Erythroblast (primary cell): ENCODE measurements at regions not wholly inside any gene's neighbourhood (a gene's known extent, or its start where the extent isn't known, plus 50 kb on each side); places are given as distances from the start of the nearest gene placed in this dataset.

ENCODE experiments used
- GATA1 ChIP-seq: IDR thresholded peaks from 2 replicates; pipeline ENCODE4 v1.6.1; 2011; ENCODE audit warnings: low read depth, mild to moderate bottlenecking, control low read depth, low read length, moderate library complexity
- POLR2A ChIP-seq: IDR thresholded peaks from 2 replicates; pipeline ENCODE4 v1.6.1; 2011; ENCODE audit warnings: mild to moderate bottlenecking, low read length

GRCh38 chr4:67162690-67163089, 382.6 kb downstream of the CENPC start:
- TF ChIP-seq POLR2A, result no peak
- no peak for TF ChIP-seq GATA1
